Kidney epithelial cell (primary cell): ENCODE measurements at regions not wholly inside any gene's neighbourhood (a gene's known extent, or its start where the extent isn't known, plus 50 kb on each side); places are given as distances from the start of the nearest gene placed in this dataset.
"Not testable (repeated sequence)": the region's sequence is repeated elsewhere in the genome, so short reads cannot be mapped to it uniquely, and the experiment has no call there.

Source experiments
- DNase-seq: peaks from one replicate; pipeline ENCODE4 v3.0.0-alpha.2; 2010; ENCODE audit warnings: low read depth
- H3K27me3 ChIP-seq: 2 replicates; pipeline ENCODE4 v1.6.0; 2011; ENCODE audit warnings: low read length; ENCODE audit not compliant: control insufficient read depth, insufficient read depth
- H3K36me3 ChIP-seq: 2 replicates; pipeline ENCODE4 v1.5.1; 2011; ENCODE audit warnings: low read length; ENCODE audit not compliant: control insufficient read depth, insufficient read depth
- H3K4me3 ChIP-seq: 2 replicates; pipeline ENCODE4 v1.5.1; 2011; ENCODE audit warnings: low read depth, mild to moderate bottlenecking, control low read depth, low read length
- CTCF ChIP-seq: IDR thresholded peaks from 2 replicates; pipeline ENCODE4 v1.5.1; 2011; ENCODE audit warnings: mild to moderate bottlenecking, moderate library complexity, low read length, control low read depth, inconsistent platforms; ENCODE audit not compliant: insufficient read depth, poor library complexity, severe bottlenecking

- Histone ChIP-seq H3K36me3 (no peaks in the 10 kb centered on the region), H3K27me3 (peaks cover 7% of the 10 kb centered on the region), H3K4me3 (no peak overlapping the region)
- DNase-seq, result no peak
- no peak for TF ChIP-seq CTCF
These were observed 104.9 kb downstream of the TMEM130 start for GRCh38 chr7:98764946-98765345.

- H3K27me3 ChIP-seq, DNase-seq, H3K36me3 ChIP-seq: not testable (repeated sequence)
These were observed 99.7 kb downstream of the TMEM130 start for GRCh38 chr7:98770085-98770484.

GRCh38 chr7:98771519-98771918 is 98.3 kb downstream of the TMEM130 start:
- Histone ChIP-seq H3K4me3 (no peak overlapping the region), H3K27me3 (no peaks in the 10 kb centered on the region), H3K36me3 (no peaks in the 10 kb centered on the region)
- no peak for TF ChIP-seq CTCF
- peak; percentile 1 for DNase-seq

More at GRCh38 chr7:98770085-98770484, 99.7 kb downstream of the TMEM130 start:
- not testable (repeated sequence) for H3K4me3 ChIP-seq

- H3K36me3 ChIP-seq, result no peaks in the 10 kb centered on the region
- TF ChIP-seq CTCF, result no peak
- H3K4me3 ChIP-seq, result no peak overlapping the region
- no peak for DNase-seq
- H3K27me3 ChIP-seq, result no peaks in the 10 kb centered on the region
These were observed 97.7 kb downstream of the TMEM130 start for GRCh38 chr7:98771941-98772603.

- no peak for TF ChIP-seq CTCF
- DNase-seq, result no peak
- no peaks in the 10 kb centered on the region for H3K27me3 ChIP-seq
- no peaks in the 10 kb centered on the region for H3K36me3 ChIP-seq
- H3K4me3 ChIP-seq, result no peak overlapping the region
These were observed 94.9 kb downstream of the TMEM130 start for GRCh38 chr7:98774884-98775283.

- no peaks in the 10 kb centered on the region for H3K36me3 ChIP-seq
- TF ChIP-seq CTCF, result no peak
- no peaks in the 10 kb centered on the region for H3K27me3 ChIP-seq
- no peak overlapping the region for H3K4me3 ChIP-seq
- no peak for DNase-seq
These were observed 92.8 kb downstream of the TMEM130 start for GRCh38 chr7:98777051-98777450.
